Retinal pigment epithelial cell (primary cell): ENCODE measurements at regions not wholly inside any gene's neighbourhood (a gene's known extent, or its start where the extent isn't known, plus 50 kb on each side); places are given as distances from the start of the nearest gene placed in this dataset.
"Not testable (repeated sequence)": the region's sequence is repeated elsewhere in the genome, so short reads cannot be mapped to it uniquely, and the experiment has no call there.

Experiments used
- DNase-seq: peaks from one replicate; pipeline ENCODE4 v3.0.0-alpha.2; 2010; ENCODE audit warnings: low read depth
- H3K4me3 ChIP-seq: 2 replicates; pipeline ENCODE4 v1.5.1; 2011; ENCODE audit warnings: mild to moderate bottlenecking, low read length, control low read depth, moderate library complexity
- CTCF ChIP-seq: conservative IDR thresholded peaks from 2 replicates; pipeline ENCODE4 v1.5.1; 2011; ENCODE audit warnings: low read depth, low read length, control low read depth, inconsistent platforms

- TF ChIP-seq CTCF = no peak
- H3K4me3 ChIP-seq = no peak overlapping the region
- DNase-seq = no peak
These were observed 69.9 kb upstream of the GRIN2A start for GRCh38 chr16:10252155-10252554.

- H3K4me3 ChIP-seq = no peak overlapping the region
- DNase-seq = no peak
- no peak for TF ChIP-seq CTCF
These were observed 71.2 kb upstream of the GRIN2A start for GRCh38 chr16:10253409-10253808.

- no peak for TF ChIP-seq CTCF
- H3K4me3 ChIP-seq = no peak overlapping the region
- no peak for DNase-seq
These were observed 73.5 kb upstream of the GRIN2A start for GRCh38 chr16:10255728-10256127.

- TF ChIP-seq CTCF = peak; percentile 89
- no peak overlapping the region for H3K4me3 ChIP-seq
- peak; percentile 30 for DNase-seq
These were observed 74.8 kb upstream of the GRIN2A start for GRCh38 chr16:10256784-10257641.

- DNase-seq, H3K4me3 ChIP-seq: not testable (repeated sequence)
These were observed 75.5 kb upstream of the GRIN2A start for GRCh38 chr16:10257642-10258251.

- not testable (repeated sequence) for DNase-seq, H3K4me3 ChIP-seq
These were observed 76.8 kb upstream of the GRIN2A start for GRCh38 chr16:10258930-10259603.

GRCh38 chr16:10261077-10261476, 78.8 kb upstream of the GRIN2A start:
- no peak overlapping the region for H3K4me3 ChIP-seq
- no peak for TF ChIP-seq CTCF
- DNase-seq = no peak

GRCh38 chr16:10261526-10261925, 79.3 kb upstream of the GRIN2A start:
- DNase-seq, H3K4me3 ChIP-seq: not testable (repeated sequence)
